ENCODE measurements at regions not wholly inside any gene's neighbourhood (a gene's known extent, or its start where the extent isn't known, plus 50 kb on each side); places are given as distances from the start of the nearest gene placed in this dataset.

GRCh38 chr1:56429288-56429687, 150.1 kb downstream of the PLPP3 start:
- TF ChIP-seq JUNB (IDR thresholded peaks at IDR 0.05), result no peak
- TF ChIP-seq CTCF (IDR thresholded peaks at IDR 0.05), result no peak
- no peak for TF ChIP-seq MAX (IDR thresholded peaks at IDR 0.05)
- TF ChIP-seq NR3C1 (IDR thresholded peaks at IDR 0.05), result no peak
- TF ChIP-seq RAD21 (conservative IDR thresholded peaks at IDR 0.05 in 1 of 2, IDR thresholded peaks at IDR 0.05 in 1 of 2), result no peak
- no peak for TF ChIP-seq BCL3 (IDR thresholded peaks at IDR 0.05)
- no peak for TF ChIP-seq JUN (IDR thresholded peaks at IDR 0.05)
- no peak for TF ChIP-seq ATOH8 (CRISPR knock-in tag; IDR thresholded peaks at IDR 0.05; ENCODE audit: low read depth)
- TF ChIP-seq CEBPB (IDR thresholded peaks at IDR 0.05), result no peak
- no peak for TF ChIP-seq KDM1A (IDR thresholded peaks at IDR 0.05; ENCODE audit: low read depth)
